Heart left ventricle (tissue), 13 donors: ENCODE measurements at regions not wholly inside any gene's neighbourhood (a gene's known extent, or its start where the extent isn't known, plus 50 kb on each side); places are given as distances from the start of the nearest gene placed in this dataset.

Source experiments
- CTCF ChIP-seq, 12 donors: fragments of 200-600 bp; sonication (generic) in 4 of 12; IDR thresholded peaks; one replicate each; pipeline versions ENCODE4 v1.5.0 to v1.8.0; 2018 to 2022; ENCODE audit warnings: antibody characterized with exemption in 12 of 12, mild to moderate bottlenecking in 5 of 12
- POLR2A ChIP-seq, 2 donors: fragments of 450-650 bp; IDR thresholded peaks; one replicate each; pipeline ENCODE4 v1.6.1; 2017; ENCODE audit warnings: antibody characterized with exemption in 2 of 2, mild to moderate bottlenecking in 2 of 2, moderate library complexity in 2 of 2
- donor health status: ischemic (EF 13 %, LVEDD 7.1; RV severe dilation, severe dysfunction).
- donor health status: DM: no; HTN: yes; CAD: no.
- donor health status: DM: no; HTN: no; CAD: no.
- donor health status: ischemic (EF 25% LVEDD 6.9; RV normal size, moderate dysfunction).
- donor health status: ischemic (EF 25% LVEDD 5.7; RV mildly dilated, moderate dysfunction).
- donor health status: ischemic (EF 35%, LVEDD 5.7; RV mildly dilated, moderate dysfunction).
- donor health status: nonischemic (EF 11% LVEDD 7.7; RV severe dilation, severe dysfunction).
- donor health status: DM: yes; HTN: yes; CAD: no.
- donor health status: PGD.
- donor health status: ischemic (EF 29% LVEDD 5.4; RV normal size, mild dysfunction).
- donor health status: nonischemic (EF 23%, LVEDD 6.1; RV moderate dilation, normal function).

- no peak for TF ChIP-seq POLR2A (IDR thresholded peaks at IDR 0.05)
- TF ChIP-seq CTCF (IDR thresholded peaks at IDR 0.05), result no peak
Observed at GRCh38 chr15:95405447-95405846, 925.1 kb upstream of the NR2F2 start.
